Smooth muscle cell (in vitro differentiated cells): ENCODE measurements at regions not wholly inside any gene's neighbourhood (a gene's known extent, or its start where the extent isn't known, plus 50 kb on each side); places are given as distances from the start of the nearest gene placed in this dataset.
A peak's percentile ranks its signal among the peaks of the same experiment; 100 is the strongest.

Experiments used
- DNase-seq: peaks from one replicate; lab custom pipeline; 2025; ENCODE audit not compliant: unreplicated experiment; lab: John Stamatoyannopoulos, UW
- H2AFZ ChIP-seq: fragments of 200-600 bp; sonication (generic); 2 replicates; pipeline ENCODE4 v1.6.0; 2016; ENCODE audit warnings: antibody characterized with exemption, low read depth, mild to moderate bottlenecking
- H3F3A ChIP-seq: fragments of 200-600 bp; sonication (generic); 2 replicates; pipeline ENCODE4 v1.6.0; 2017; ENCODE audit warnings: antibody characterized with exemption, low read depth
- H3K27ac ChIP-seq: fragments of 200-600 bp; sonication (generic); 2 replicates; pipeline ENCODE4 v1.5.1; 2016; ENCODE audit warnings: low read depth, mild to moderate bottlenecking
- H3K27me3 ChIP-seq: fragments of 200-600 bp; sonication (generic); 2 replicates; pipeline ENCODE4 v1.6.1; 2016; ENCODE audit warnings: low read depth, mild to moderate bottlenecking
- H3K36me3 ChIP-seq: fragments of 200-600 bp; sonication (generic); 2 replicates; pipeline ENCODE4 v1.5.1; 2016; ENCODE audit warnings: low read depth
- H3K4me1 ChIP-seq: fragments of 200-600 bp; sonication (generic); 2 replicates; pipeline ENCODE4 v1.5.1; 2016; ENCODE audit warnings: low read depth
- H3K4me2 ChIP-seq: fragments of 200-600 bp; sonication (generic); 2 replicates; pipeline ENCODE4 v1.6.0; 2016; ENCODE audit warnings: mild to moderate bottlenecking
- H3K4me3 ChIP-seq: fragments of 200-600 bp; sonication (generic); 2 replicates; pipeline ENCODE4 v1.5.1; 2016; ENCODE audit warnings: mild to moderate bottlenecking
- H3K79me2 ChIP-seq: fragments of 200-600 bp; sonication (generic); 2 replicates; pipeline ENCODE4 v1.6.0; 2016; ENCODE audit warnings: low read depth, mild to moderate bottlenecking
- H3K9ac ChIP-seq: fragments of 200-600 bp; sonication (generic); 2 replicates; pipeline ENCODE4 v1.6.0; 2016; ENCODE audit warnings: low read depth
- H3K9me3 ChIP-seq: fragments of 200-600 bp; sonication (generic); replicated peaks from 2 replicates; pipeline ENCODE4 v1.5.1; 2016; ENCODE audit warnings: low read depth
- H4K20me1 ChIP-seq: fragments of 200-600 bp; sonication (generic); 2 replicates; pipeline ENCODE4 v1.6.0; 2016; ENCODE audit warnings: low read depth
- WGBS: methylation state at CpG from one replicate; pipeline ENCODE4 v1.1.7; 2016; ENCODE audit warnings: low lambda C conversion rate; 5-methylcytosine and 5-hydroxymethylcytosine counted together
- TF ChIP-seq, protein P1 (sequence below): fragments of 200-600 bp; sonication (generic); IDR thresholded peaks from 2 replicates; pipeline ENCODE4 v1.5.1; 2017; ENCODE audit warnings: borderline replicate concordance, mild to moderate bottlenecking, antibody characterized with exemption; ENCODE audit not compliant: insufficient read depth, poor library complexity, severe bottlenecking

- DNase-seq: no peak
- WGBS: 93% methylated on average over 6 of the region's 6 CpGs
- Histone ChIP-seq H3K36me3 (no peaks in the 10 kb centered on the region), H3K27me3 (no peaks in the 10 kb centered on the region), H4K20me1 (no peaks in the 10 kb centered on the region), H3K79me2 (no peaks in the 10 kb centered on the region), H3K4me3 (no peak overlapping the region), H3K27ac (no peak overlapping the region), H3F3A (no peaks in the 10 kb centered on the region), H3K4me2 (no peak overlapping the region), H3K4me1 (peaks cover 7% of the 10 kb centered on the region), H2AFZ (no peak overlapping the region), H3K9me3 (no peaks in the 10 kb centered on the region), H3K9ac (no peak overlapping the region)
- TF ChIP-seq, protein P1, sequence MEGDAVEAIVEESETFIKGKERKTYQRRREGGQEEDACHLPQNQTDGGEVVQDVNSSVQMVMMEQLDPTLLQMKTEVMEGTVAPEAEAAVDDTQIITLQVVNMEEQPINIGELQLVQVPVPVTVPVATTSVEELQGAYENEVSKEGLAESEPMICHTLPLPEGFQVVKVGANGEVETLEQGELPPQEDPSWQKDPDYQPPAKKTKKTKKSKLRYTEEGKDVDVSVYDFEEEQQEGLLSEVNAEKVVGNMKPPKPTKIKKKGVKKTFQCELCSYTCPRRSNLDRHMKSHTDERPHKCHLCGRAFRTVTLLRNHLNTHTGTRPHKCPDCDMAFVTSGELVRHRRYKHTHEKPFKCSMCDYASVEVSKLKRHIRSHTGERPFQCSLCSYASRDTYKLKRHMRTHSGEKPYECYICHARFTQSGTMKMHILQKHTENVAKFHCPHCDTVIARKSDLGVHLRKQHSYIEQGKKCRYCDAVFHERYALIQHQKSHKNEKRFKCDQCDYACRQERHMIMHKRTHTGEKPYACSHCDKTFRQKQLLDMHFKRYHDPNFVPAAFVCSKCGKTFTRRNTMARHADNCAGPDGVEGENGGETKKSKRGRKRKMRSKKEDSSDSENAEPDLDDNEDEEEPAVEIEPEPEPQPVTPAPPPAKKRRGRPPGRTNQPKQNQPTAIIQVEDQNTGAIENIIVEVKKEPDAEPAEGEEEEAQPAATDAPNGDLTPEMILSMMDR: no peak
Measured at GRCh38 chr9:89658931-89659330, 54.1 kb downstream of the GADD45G start.

GRCh38 chr9:89659473-89659872 is 54.7 kb downstream of the GADD45G start:
- 98% methylated on average over 9 of the region's 9 CpGs for WGBS
- H3K4me3 ChIP-seq: no peak overlapping the region

DNA sequence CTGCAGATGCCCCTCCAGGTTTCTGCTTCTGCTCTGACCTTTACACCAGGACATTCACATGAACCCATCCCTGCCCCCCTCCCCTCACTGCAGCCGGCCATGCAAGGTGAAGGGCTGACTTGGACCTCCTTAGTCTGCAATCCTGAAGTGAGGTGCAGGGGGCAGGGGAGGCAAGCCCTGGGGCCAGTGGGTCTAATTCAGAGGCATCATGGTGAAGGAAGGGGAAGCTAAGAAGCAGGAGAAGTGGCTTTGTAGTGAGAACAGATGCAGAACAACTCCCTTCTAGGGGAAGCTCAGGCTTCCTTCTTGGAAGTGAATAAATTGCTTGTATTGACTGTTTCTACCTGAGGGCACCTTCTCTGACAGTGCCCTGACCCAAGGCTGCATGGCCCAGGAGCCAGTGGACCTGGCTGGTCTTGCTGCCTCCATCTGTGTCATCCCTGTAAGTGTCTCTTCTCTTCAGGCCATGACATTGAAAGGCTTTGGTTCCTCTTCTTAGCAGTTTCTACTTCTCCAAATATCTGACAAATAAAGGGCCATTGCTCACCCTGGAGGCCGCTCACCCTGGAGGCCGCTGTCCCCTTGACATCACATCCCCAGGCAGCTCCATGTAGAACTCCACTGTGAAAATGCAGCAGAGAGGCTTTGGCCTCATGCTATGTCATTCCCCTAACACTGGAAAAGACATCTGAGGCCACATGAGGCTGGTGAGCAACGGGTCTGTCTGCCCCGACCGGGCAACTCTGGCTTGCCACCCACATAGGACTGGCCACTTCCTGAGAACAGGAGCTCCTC is 55.3 kb downstream of the GADD45G start:
- no peak for DNase-seq
- Histone ChIP-seq H3K4me3 (no peak overlapping the region), H2AFZ (no peak overlapping the region), H3K27me3 (no peaks in the 10 kb centered on the region), H3K4me1 (peaks cover 4% of the 10 kb centered on the region), H3K9me3 (no peaks in the 10 kb centered on the region), H3K27ac (no peak overlapping the region), H3F3A (no peaks in the 10 kb centered on the region), H4K20me1 (no peaks in the 10 kb centered on the region), H3K4me2 (no peak overlapping the region), H3K79me2 (no peaks in the 10 kb centered on the region), H3K9ac (no peak overlapping the region), H3K36me3 (no peaks in the 10 kb centered on the region)
- TF ChIP-seq, protein P1: no peak
- WGBS: 93% methylated on average over 6 of the region's 6 CpGs

More at GRCh38 chr9:89659473-89659872, 54.7 kb downstream of the GADD45G start:
- TF ChIP-seq, protein P1: no peak
- Histone ChIP-seq H3K4me2 (no peak overlapping the region), H3F3A (no peaks in the 10 kb centered on the region), H3K79me2 (no peaks in the 10 kb centered on the region), H3K9ac (no peak overlapping the region), H3K36me3 (no peaks in the 10 kb centered on the region), H3K4me1 (peaks cover 7% of the 10 kb centered on the region), H3K9me3 (no peaks in the 10 kb centered on the region), H4K20me1 (no peaks in the 10 kb centered on the region), H3K27ac (no peak overlapping the region), H3K27me3 (no peaks in the 10 kb centered on the region), H2AFZ (no peak overlapping the region)
- no peak for DNase-seq

GRCh38 chr9:89661391-89661949 is 56.7 kb downstream of the GADD45G start:
- 61% methylated on average over 13 of the region's 13 CpGs for WGBS
- TF ChIP-seq, protein P1: no peak
- H3K9ac ChIP-seq: no peak overlapping the region
- no peaks in the 10 kb centered on the region for H3F3A ChIP-seq
- no peak overlapping the region for H3K27ac ChIP-seq
- peak overlapping the region; percentile 97 for H2AFZ ChIP-seq
- H3K4me3 ChIP-seq: peak overlapping the region; percentile 48
- H3K27me3 ChIP-seq: no peaks in the 10 kb centered on the region
- H4K20me1 ChIP-seq: no peaks in the 10 kb centered on the region
- H3K79me2 ChIP-seq: no peaks in the 10 kb centered on the region
- no peaks in the 10 kb centered on the region for H3K4me1 ChIP-seq
- DNase-seq: no peak
- peak overlapping the region; percentile 85 for H3K4me2 ChIP-seq
- H3K9me3 ChIP-seq: no peaks in the 10 kb centered on the region
- no peaks in the 10 kb centered on the region for H3K36me3 ChIP-seq
